IMR-90 (cell line): ENCODE measurements at regions not wholly inside any gene's neighbourhood (a gene's known extent, or its start where the extent isn't known, plus 50 kb on each side); places are given as distances from the start of the nearest gene placed in this dataset.

Source experiments
- ATAC-seq: fragments of 200-7000 bp; cut with Tn5 transposase; 2 replicates; pipeline ENCODE4 v1.9.1; 2020; ENCODE audit warnings: low read depth, mild to moderate bottlenecking, moderate library complexity
- BruUV-seq: library from RNA; stranded (reverse); fragments of 400-500 nt; replicated peaks from 2 replicates; lab custom pipeline; 2021; lab: Mats Ljungman, UMichigan
- CTCF ChIA-PET: fragments of 300-600 bp; formaldehyde crosslinking; extraction: SDS; loops from one replicate; lab custom pipeline; 2021; ENCODE audit warnings: antibody characterized with exemption; lab: Yijun Ruan, JAX
- POLR2A ChIA-PET: fragments of 300-600 bp; sonication (Branson Sonifier 250); formaldehyde crosslinking; loops from one replicate; lab custom pipeline; 2022; ENCODE audit warnings: antibody characterized with exemption; ENCODE audit not compliant: unreplicated experiment; lab: Charles Lee
- DNase-seq: peaks from one replicate; pipeline ENCODE4 v3.0.0; 2013
- H2AFZ ChIP-seq: replicated peaks from 2 replicates; pipeline ENCODE3; 2013; ENCODE audit warnings: low read length, mild to moderate bottlenecking; ENCODE audit not compliant: poor library complexity
- H2AK5ac ChIP-seq: 2 replicates; pipeline ENCODE4 v1.6.1; 2013; ENCODE audit warnings: low read depth, low read length, inconsistent platforms
- H2AK9ac ChIP-seq: replicated peaks from 2 replicates; pipeline ENCODE3; 2013; ENCODE audit warnings: mild to moderate bottlenecking, low read depth, low read length, moderate library complexity; ENCODE audit not compliant: poor library complexity
- H2BK120ac ChIP-seq: 2 replicates; pipeline ENCODE4 v1.6.1; 2013; ENCODE audit warnings: low read depth, low read length, inconsistent platforms
- H2BK15ac ChIP-seq: 3 replicates; pipeline ENCODE4 v1.6.1; 2013; ENCODE audit warnings: low read depth, low read length, inconsistent platforms
- H2BK20ac ChIP-seq: 2 replicates; pipeline ENCODE4 v1.6.1; 2013; ENCODE audit warnings: low read depth, mild to moderate bottlenecking, inconsistent platforms, low read length, moderate library complexity
- H2BK5ac ChIP-seq: 2 replicates; pipeline ENCODE4 v1.6.1; 2013; ENCODE audit warnings: mild to moderate bottlenecking, low read depth, low read length, inconsistent platforms; ENCODE audit not compliant: poor library complexity, severe bottlenecking
- H3K14ac ChIP-seq: replicated peaks from 2 replicates; pipeline ENCODE4 v1.6.1; 2013; ENCODE audit warnings: low read depth, low read length, inconsistent platforms
- H3K18ac ChIP-seq: 2 replicates; pipeline ENCODE4 v1.6.1; 2013; ENCODE audit warnings: low read depth, low read length, control low read depth
- H3K23ac ChIP-seq: 2 replicates; pipeline ENCODE4 v1.6.1; 2013; ENCODE audit warnings: low read depth, low read length, inconsistent platforms
- H3K27ac ChIP-seq: 2 replicates; pipeline ENCODE4 v1.5.1; 2013; ENCODE audit warnings: mild to moderate bottlenecking, control low read depth, low read length; ENCODE audit not compliant: insufficient read depth
- H3K27me3 ChIP-seq: 2 replicates; pipeline ENCODE4 v1.6.1; 2013; ENCODE audit warnings: low read length; ENCODE audit not compliant: control insufficient read depth, insufficient read depth
- H3K36me3 ChIP-seq: 2 replicates; pipeline ENCODE4 v1.6.1; 2013; ENCODE audit warnings: low read length, mixed read lengths; ENCODE audit not compliant: control insufficient read depth, insufficient read depth
- H3K4ac ChIP-seq: 2 replicates; pipeline ENCODE4 v1.6.1; 2013; ENCODE audit warnings: low read depth, low read length, inconsistent platforms
- H3K4me1 ChIP-seq: 2 replicates; pipeline ENCODE4 v1.6.1; 2013; ENCODE audit warnings: low read length, mixed read lengths; ENCODE audit not compliant: control insufficient read depth, insufficient read depth
- H3K4me2 ChIP-seq: 2 replicates; pipeline ENCODE4 v1.6.1; 2013; ENCODE audit warnings: low read depth, mild to moderate bottlenecking, control low read depth, low read length, moderate library complexity
- H3K4me3 ChIP-seq: 2 replicates; pipeline ENCODE4 v1.5.1; 2013; ENCODE audit warnings: low read depth, mild to moderate bottlenecking, control low read depth, low read length, moderate library complexity; ENCODE audit not compliant: insufficient read depth
- H3K56ac ChIP-seq: 2 replicates; pipeline ENCODE4 v1.6.1; 2013; ENCODE audit warnings: low read length, inconsistent platforms; ENCODE audit not compliant: insufficient read depth; ENCODE audit errors: extremely low read depth
- H3K79me1 ChIP-seq, 2 experiments: 2 replicates each; pipeline ENCODE4 v1.6.1; 2013; ENCODE audit warnings: low read length in 2 of 2, inconsistent platforms in 1 of 2, low read depth in 1 of 2
- H3K9ac ChIP-seq: 2 replicates; pipeline ENCODE4 v1.6.1; 2013; ENCODE audit warnings: low read depth, low read length, control low read depth
- H3K9me1 ChIP-seq: 2 replicates; pipeline ENCODE4 v1.6.1; 2013; ENCODE audit warnings: low read length, inconsistent platforms; ENCODE audit not compliant: insufficient read depth
- H3K9me3 ChIP-seq: 2 replicates; pipeline ENCODE4 v1.6.1; 2013; ENCODE audit warnings: low read length; ENCODE audit not compliant: control insufficient read depth, insufficient read depth
- H4K20me1 ChIP-seq: 2 replicates; pipeline ENCODE4 v1.6.1; 2013; ENCODE audit warnings: low read length, inconsistent platforms; ENCODE audit not compliant: insufficient read depth
- H4K5ac ChIP-seq: 2 replicates; pipeline ENCODE4 v1.6.1; 2013; ENCODE audit warnings: mild to moderate bottlenecking, low read depth, low read length, control low read depth
- H4K8ac ChIP-seq, 2 experiments: 2 replicates each; pipeline ENCODE4 v1.6.1; 2013; ENCODE audit warnings: low read depth in 2 of 2, low read length in 2 of 2, control low read depth in 1 of 2, inconsistent platforms in 1 of 2
- H4K91ac ChIP-seq: 2 replicates; pipeline ENCODE4 v1.6.1; 2013; ENCODE audit warnings: low read depth, low read length, inconsistent platforms; ENCODE audit not compliant: insufficient read depth
- BHLHE40 ChIP-seq: fragments of 150-350 bp; IDR thresholded peaks from 2 replicates; pipeline ENCODE4 v1.6.1; 2016; ENCODE audit warnings: mild to moderate bottlenecking, low read depth, low read length
- CEBPB ChIP-seq: IDR thresholded peaks from 2 replicates; pipeline ENCODE4 v1.6.1; 2012; ENCODE audit warnings: low read depth, low read length, improper control_type of control experiment
- MXI1 ChIP-seq: IDR thresholded peaks from 2 replicates; pipeline ENCODE4 v1.6.1; 2012; ENCODE audit warnings: low read depth, mild to moderate bottlenecking, low read length, moderate library complexity, borderline replicate concordance
- WGBS, 2 experiments: methylation state at CpG; one replicate each; pipeline versions ENCODE4 v1.1.5 to v1.1.7; 2013; ENCODE audit warnings: missing lambda C conversion rate in 2 of 2; ENCODE audit not compliant: insufficient read length in 1 of 2; ENCODE audit errors: extremely low coverage in 2 of 2; 5-methylcytosine and 5-hydroxymethylcytosine counted together
- dilution Hi-C: fragments of 300-500 bp; cut with HindIII; formaldehyde crosslinking; loops from one replicate; pipeline ENCODE4 v1.14.3; 2018; ENCODE audit warnings: low sequenced_read_pairs; ENCODE audit not compliant: unreplicated experiment
- in situ Hi-C: fragments of 300-500 bp; cut with MboI; formaldehyde crosslinking; loops from 3 replicates; pipeline ENCODE4 v1.14.3; 2019; ENCODE audit warnings: low sequenced_read_pairs, inconsistent platforms, mixed read lengths
- intact Hi-C: fragments of 100-400 bp; cut with micrococcal nuclease; formaldehyde crosslinking; loops from 2 replicates; pipeline ENCODE4 v1.10.0; 2022

DNA sequence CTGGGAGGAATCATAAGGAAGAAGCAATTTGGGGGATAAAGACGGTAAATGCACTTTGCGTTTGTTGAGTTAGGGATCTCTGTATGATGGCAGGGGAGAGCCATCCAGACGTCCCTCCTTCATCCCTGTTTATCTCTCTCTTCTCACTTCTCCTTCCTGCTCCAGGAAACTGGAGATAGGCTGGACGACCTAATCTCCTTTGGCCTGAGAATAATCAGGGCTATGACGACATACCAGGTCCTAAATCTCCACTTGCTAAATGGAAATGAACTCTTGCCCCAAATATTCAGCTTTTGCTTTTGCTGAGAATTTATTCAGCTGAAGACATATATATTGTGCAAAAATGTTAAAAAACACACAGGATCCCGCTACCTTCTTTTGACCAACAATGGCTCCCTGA, 182.9 kb upstream of the INHBA start:
- peak overlapping the region; percentile 94 for H2AK5ac ChIP-seq
- peak overlapping the region; percentile 88 for H3K27ac ChIP-seq
- BruUV-seq = no TSS peak

More for the DNA sequence above, 182.9 kb upstream of the INHBA start:
- ATAC-seq (no peak), DNase-seq (peak; percentile 55)
- Histone ChIP-seq H4K5ac (peak overlapping the region; percentile 95), H3K79me1 (peaks cover 0 to 21% of the 10 kb centered on the region in 2 experiments; a peak in 2 of 4 replicates), H4K91ac (peak overlapping the region; percentile 93), H3K9me1 (peaks cover 33% of the 10 kb centered on the region), H2BK120ac (peak overlapping the region; percentile 97), H3K14ac (peak overlapping the region; percentile 86), H3K18ac (peak overlapping the region; percentile 96), H3K4me1 (peaks cover 39% of the 10 kb centered on the region), H3K9me3 (no peaks in the 10 kb centered on the region), H3K4ac (peak overlapping the region; percentile 97), H4K20me1 (no peaks in the 10 kb centered on the region), H2BK15ac (peak overlapping the region; percentile 99; the same call in 2 of the 3 replicates), H3K4me3 (no peak overlapping the region), H2AK9ac (peak overlapping the region; percentile 32), H2BK5ac (peak overlapping the region; percentile 87), H3K9ac (peak overlapping the region; percentile 8; the same call in 1 of the 2 replicates), H3K56ac (peak overlapping the region; percentile 94), H3K4me2 (peak overlapping the region; percentile 60), H2BK20ac (peak overlapping the region; percentile 97), H2AFZ (peak overlapping the region; percentile 18), H3K36me3 (no peaks in the 10 kb centered on the region), H3K27me3 (no peaks in the 10 kb centered on the region), H3K23ac (peak overlapping the region; percentile 95), H4K8ac (peak overlapping the region; percentile 78 to 95)
- no CpG with 5 or more reads among the region's 6 CpGs for WGBS, 2 experiments
- intact Hi-C loops = loop anchor here (10.0 kb wide), 1 partner anchor 181 kb away; the partner anchor contains the start of gene INHBA
- in situ Hi-C loops = no loop called here
- TF ChIP-seq MXI1 (no peak), CEBPB (peak; percentile 59), BHLHE40 (no peak)
- dilution Hi-C loops = no loop called here
- CTCF ChIA-PET = interaction anchor here (0.8 kb wide), 1 partner anchor 55 kb away, joined by 3 read pairs; no protein-coding TSS in a partner anchor
- POLR2A ChIA-PET = no interaction called here
